PFSK-1 (cell line): ENCODE measurements at regions not wholly inside any gene's neighbourhood (a gene's known extent, or its start where the extent isn't known, plus 50 kb on each side); places are given as distances from the start of the nearest gene placed in this dataset.

Experiments
- FOXP2 ChIP-seq: optimal IDR thresholded peaks from 2 replicates; pipeline ENCODE3; 2011; ENCODE audit warnings: borderline replicate concordance, control low read depth, inconsistent platforms; ENCODE audit not compliant: insufficient read depth; ENCODE audit errors: extremely low read length, extremely low read depth
- POLR2AphosphoS5 ChIP-seq: IDR thresholded peaks from 2 replicates; pipeline ENCODE4 v1.6.1; 2012; ENCODE audit warnings: low read depth, mild to moderate bottlenecking, control low read depth, low read length, moderate library complexity
- REST ChIP-seq, 2 experiments: IDR thresholded peaks; 2 replicates each; pipeline versions ENCODE4 v1.6.1 to v1.8.0; 2011 to 2012; ENCODE audit warnings: low read depth in 2 of 2, low read length in 2 of 2, control low read depth in 1 of 2, inconsistent platforms in 1 of 2, mild to moderate bottlenecking in 1 of 2, moderate library complexity in 1 of 2; ENCODE audit not compliant: insufficient read depth in 1 of 2
- SIN3A ChIP-seq: IDR thresholded peaks from 2 replicates; pipeline ENCODE4 v1.6.1; 2012; ENCODE audit warnings: mild to moderate bottlenecking, low read length, moderate library complexity, borderline replicate concordance; ENCODE audit not compliant: insufficient read depth
- TAF1 ChIP-seq: IDR thresholded peaks from 2 replicates; pipeline ENCODE4 v1.6.1; 2012; ENCODE audit warnings: low read length, control low read depth, borderline replicate concordance; ENCODE audit not compliant: insufficient read depth

GRCh38 chr6:22726966-22727365 is 157.6 kb downstream of the HDGFL1 start:
- TF ChIP-seq POLR2AphosphoS5 = no peak

- TF ChIP-seq REST (IDR thresholded peaks at IDR 0.05; ENCODE audit: insufficient read depth in 1 of 2, low read depth in 2 of 2, low read length in 2 of 2) (no peak), SIN3A (no peak), FOXP2 (no peak), TAF1 (no peak), POLR2AphosphoS5 (no peak)
Observed at GRCh38 chr6:22727710-22728109, 158.3 kb downstream of the HDGFL1 start.

- TF ChIP-seq REST (IDR thresholded peaks at IDR 0.05; ENCODE audit: insufficient read depth in 1 of 2, low read depth in 2 of 2, low read length in 2 of 2) (no peak), SIN3A (no peak), POLR2AphosphoS5 (no peak), TAF1 (no peak)
Observed at GRCh38 chr6:22732176-22732970, 163.0 kb downstream of the HDGFL1 start.

GRCh38 chr6:22736740-22737139 is 167.4 kb downstream of the HDGFL1 start:
- TF ChIP-seq POLR2AphosphoS5 (no peak), FOXP2 (no peak), REST (IDR thresholded peaks at IDR 0.05; ENCODE audit: insufficient read depth in 1 of 2, low read depth in 2 of 2, low read length in 2 of 2) (no peak), TAF1 (no peak), SIN3A (no peak)

GRCh38 chr6:22737331-22737730 is 168.0 kb downstream of the HDGFL1 start:
- TF ChIP-seq REST (IDR thresholded peaks at IDR 0.05; ENCODE audit: insufficient read depth in 1 of 2, low read depth in 2 of 2, low read length in 2 of 2) = no peak
- TF ChIP-seq TAF1 = no peak
- TF ChIP-seq POLR2AphosphoS5 = no peak
- TF ChIP-seq SIN3A = no peak
- TF ChIP-seq FOXP2 = no peak
